ENCODE measurements at regions not wholly inside any gene's neighbourhood (a gene's known extent, or its start where the extent isn't known, plus 50 kb on each side); places are given as distances from the start of the nearest gene placed in this dataset.
"Not testable (repeated sequence)": the region's sequence is repeated elsewhere in the genome, so short reads cannot be mapped to it uniquely, and the experiment has no call there.

GRCh38 chr5:179413086-179413690 lies 67.9 kb upstream of the ADAMTS2 start:
- Mint-ChIP-seq H3K4me1 (ENCODE audit: low read depth) (no peaks in the 10 kb centered on the region), H3K36me3 (ENCODE audit: low read depth) (no peaks in the 10 kb centered on the region), H3K27me3 (ENCODE audit: low read depth) (no peaks in the 10 kb centered on the region), H3K27ac (no peak overlapping the region), H3K4me3 (no peak overlapping the region), H3K9me3 (no peaks in the 10 kb centered on the region)

DNA sequence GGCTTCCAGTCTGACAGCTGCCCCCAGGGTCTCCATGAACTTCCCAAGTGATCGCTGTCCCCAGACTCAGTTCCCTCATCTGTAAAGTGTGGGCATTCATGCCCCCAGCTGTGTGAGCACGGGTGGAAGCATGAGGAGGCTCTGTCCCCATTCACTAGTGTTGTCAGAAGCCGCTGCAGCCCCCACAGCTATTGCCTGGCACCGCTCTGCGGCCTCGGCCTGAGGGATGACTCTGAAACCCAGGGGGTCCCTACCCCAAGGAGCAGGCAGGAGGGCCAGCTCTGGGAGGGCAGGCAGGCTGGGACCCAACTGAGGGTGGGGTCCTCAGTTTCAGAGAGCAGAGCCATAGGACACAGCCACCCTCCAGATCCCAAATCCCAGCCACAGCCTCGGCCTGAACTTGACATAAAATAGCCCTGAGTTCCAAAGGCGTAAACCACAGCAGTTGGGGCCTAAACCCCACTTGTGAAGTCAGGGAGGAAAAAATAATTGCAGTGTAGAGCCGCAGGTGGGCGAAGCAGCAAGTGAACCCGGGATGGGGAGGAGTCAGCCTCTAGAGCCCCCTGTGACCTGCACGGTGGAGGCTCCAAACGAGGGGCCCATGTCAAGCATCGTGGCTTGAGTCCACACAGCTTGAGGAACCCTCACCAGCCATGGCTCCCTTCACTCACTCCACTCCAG lies 66.0 kb upstream of the ADAMTS2 start:
- Mint-ChIP-seq H3K27ac (no peak overlapping the region), H3K36me3 (ENCODE audit: low read depth) (no peaks in the 10 kb centered on the region), H3K9me3 (no peaks in the 10 kb centered on the region), H3K4me1 (ENCODE audit: low read depth) (no peaks in the 10 kb centered on the region), H3K4me3 (no peak overlapping the region), H3K27me3 (ENCODE audit: low read depth) (no peaks in the 10 kb centered on the region)

- no peaks in the 10 kb centered on the region for H3K27me3 Mint-ChIP-seq (ENCODE audit: low read depth)
- H3K27ac Mint-ChIP-seq: no peak overlapping the region
- no peaks in the 10 kb centered on the region for H3K36me3 Mint-ChIP-seq (ENCODE audit: low read depth)
- no peak overlapping the region for H3K4me3 Mint-ChIP-seq
- no peaks in the 10 kb centered on the region for H3K9me3 Mint-ChIP-seq
- H3K4me1 Mint-ChIP-seq (ENCODE audit: low read depth): no peaks in the 10 kb centered on the region
Measured at GRCh38 chr5:179410291-179411160, 65.3 kb upstream of the ADAMTS2 start.

- Mint-ChIP-seq H3K36me3 (ENCODE audit: low read depth) (no peaks in the 10 kb centered on the region), H3K4me1 (ENCODE audit: low read depth) (no peaks in the 10 kb centered on the region), H3K27me3 (ENCODE audit: low read depth) (no peaks in the 10 kb centered on the region), H3K9me3 (no peaks in the 10 kb centered on the region), H3K27ac (no peak overlapping the region), H3K4me3 (no peak overlapping the region)
Measured at GRCh38 chr5:179409806-179410205, 64.5 kb upstream of the ADAMTS2 start.

- Mint-ChIP-seq H3K27me3 (ENCODE audit: low read depth) (no peaks in the 10 kb centered on the region), H3K9me3 (no peaks in the 10 kb centered on the region), H3K4me3 (no peak overlapping the region), H3K36me3 (ENCODE audit: low read depth) (no peaks in the 10 kb centered on the region), H3K4me1 (ENCODE audit: low read depth) (no peaks in the 10 kb centered on the region), H3K27ac (no peak overlapping the region)
Measured at GRCh38 chr5:179408611-179409010, 63.4 kb upstream of the ADAMTS2 start.

- no peaks in the 10 kb centered on the region for H3K36me3 Mint-ChIP-seq (ENCODE audit: low read depth)
- no peak overlapping the region for H3K27ac Mint-ChIP-seq
- no peaks in the 10 kb centered on the region for H3K27me3 Mint-ChIP-seq (ENCODE audit: low read depth)
- no peak overlapping the region for H3K4me3 Mint-ChIP-seq
- H3K9me3 Mint-ChIP-seq: peaks cover 5% of the 10 kb centered on the region
- H3K4me1 Mint-ChIP-seq (ENCODE audit: low read depth): no peaks in the 10 kb centered on the region
Measured at GRCh38 chr5:179407191-179408175, 62.2 kb upstream of the ADAMTS2 start.

GRCh38 chr5:179406031-179406961 lies 61.0 kb upstream of the ADAMTS2 start:
- Mint-ChIP-seq H3K27me3 (ENCODE audit: low read depth) (no peaks in the 10 kb centered on the region), H3K9me3 (peaks cover 13% of the 10 kb centered on the region), H3K4me3 (no peak overlapping the region), H3K27ac (no peak overlapping the region), H3K36me3 (ENCODE audit: low read depth) (peaks cover 1% of the 10 kb centered on the region), H3K4me1 (ENCODE audit: low read depth) (no peaks in the 10 kb centered on the region)

DNA sequence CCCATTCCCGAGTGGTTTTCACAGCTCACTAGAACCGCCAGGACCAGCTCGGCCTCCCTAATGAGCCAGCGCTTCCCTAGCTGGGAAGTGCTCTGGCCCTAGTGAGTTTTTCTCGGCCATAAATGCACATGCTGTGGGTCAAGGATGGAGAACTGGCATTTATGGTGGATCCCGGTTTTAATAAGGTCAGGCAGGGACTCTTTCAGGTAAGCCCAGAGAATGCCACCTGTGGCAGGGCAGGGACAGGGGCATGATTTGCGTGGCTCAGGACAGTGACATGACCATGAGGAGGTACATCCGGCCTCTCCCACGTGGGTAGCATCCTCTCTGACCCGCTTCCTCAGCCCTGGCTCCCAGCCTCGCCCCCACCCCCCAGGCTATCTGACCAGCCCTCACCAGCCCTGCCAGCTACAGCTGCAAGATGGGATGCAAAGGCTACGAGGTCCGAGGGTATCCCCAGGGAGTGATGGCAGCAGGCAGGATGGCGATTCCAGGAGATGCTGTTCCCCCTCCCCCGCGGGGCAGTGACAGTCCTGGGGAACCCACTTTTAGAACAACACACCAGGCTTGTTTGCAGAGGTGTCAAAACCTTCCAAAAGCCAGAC lies 60.3 kb upstream of the ADAMTS2 start:
- Mint-ChIP-seq H3K9me3 (peaks cover 20% of the 10 kb centered on the region), H3K27ac (no peak overlapping the region), H3K27me3 (ENCODE audit: low read depth) (no peaks in the 10 kb centered on the region), H3K4me1 (ENCODE audit: low read depth) (no peaks in the 10 kb centered on the region), H3K36me3 (ENCODE audit: low read depth) (peaks cover 1% of the 10 kb centered on the region), H3K4me3 (no peak overlapping the region)

DNA sequence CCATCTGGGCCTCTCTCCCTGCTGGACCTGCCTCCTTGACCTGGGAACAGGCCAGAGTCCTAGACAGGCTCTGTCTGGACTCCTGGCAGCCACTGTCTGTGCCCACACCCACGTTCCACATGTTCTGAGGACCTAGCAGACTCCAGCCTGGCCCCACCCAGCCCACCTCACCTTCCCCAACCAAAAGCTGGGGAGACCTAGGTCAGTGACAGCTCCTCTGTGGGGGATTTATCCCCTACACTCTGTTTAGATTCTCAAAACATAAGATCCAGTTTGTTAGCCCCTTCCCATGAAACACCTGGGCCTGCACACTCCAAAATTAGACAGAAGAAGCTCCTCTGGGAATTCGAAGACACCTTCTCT lies 59.8 kb upstream of the ADAMTS2 start:
- Mint-ChIP-seq H3K36me3 (ENCODE audit: low read depth) (peaks cover 1% of the 10 kb centered on the region), H3K9me3 (peaks cover 24% of the 10 kb centered on the region), H3K4me1 (ENCODE audit: low read depth) (no peaks in the 10 kb centered on the region), H3K4me3 (no peak overlapping the region), H3K27me3 (ENCODE audit: low read depth) (no peaks in the 10 kb centered on the region), H3K27ac (no peak overlapping the region)

DNA sequence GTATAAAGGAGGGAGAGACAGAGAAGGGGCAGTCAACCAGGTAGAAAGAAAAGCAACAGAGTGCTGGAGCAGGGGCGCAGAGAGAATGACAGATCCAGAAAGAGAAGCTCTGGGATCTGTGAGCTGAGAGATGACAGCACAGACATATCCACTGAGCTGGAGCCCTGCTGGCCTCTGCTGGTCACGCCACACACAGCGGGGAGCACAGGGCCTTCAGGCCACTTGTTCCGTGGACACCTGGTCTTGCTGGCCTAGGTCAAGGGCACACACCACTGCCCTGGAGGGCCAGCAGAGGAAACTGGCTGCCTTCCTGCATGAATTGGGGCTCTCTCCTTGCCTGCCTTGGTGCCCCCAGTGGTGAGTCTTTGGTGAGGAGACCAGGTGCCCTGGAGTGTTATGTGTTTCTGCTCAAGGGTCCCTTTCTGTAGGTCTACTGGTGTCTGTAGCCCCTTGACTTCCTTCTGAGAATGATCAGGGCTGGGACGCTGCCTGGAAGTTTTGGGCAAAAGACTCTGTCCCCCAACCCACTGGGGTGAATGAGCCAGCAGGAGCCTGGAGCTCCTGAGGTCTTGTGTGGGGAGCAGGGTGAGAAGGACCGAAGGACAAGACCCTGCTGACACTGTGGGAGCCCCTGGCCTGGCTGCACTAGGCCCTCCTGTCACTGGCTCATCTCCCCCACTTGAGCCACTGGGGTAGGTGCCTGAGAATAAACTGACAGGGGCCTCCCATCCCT lies 59.2 kb upstream of the ADAMTS2 start:
- peaks cover 1% of the 10 kb centered on the region for H3K36me3 Mint-ChIP-seq (ENCODE audit: low read depth)
- H3K9me3 Mint-ChIP-seq: peaks cover 29% of the 10 kb centered on the region
- H3K4me3 Mint-ChIP-seq: no peak overlapping the region
- H3K4me1 Mint-ChIP-seq (ENCODE audit: low read depth): no peaks in the 10 kb centered on the region
- H3K27me3 Mint-ChIP-seq (ENCODE audit: low read depth): no peaks in the 10 kb centered on the region
- H3K27ac Mint-ChIP-seq: no peak overlapping the region

DNA sequence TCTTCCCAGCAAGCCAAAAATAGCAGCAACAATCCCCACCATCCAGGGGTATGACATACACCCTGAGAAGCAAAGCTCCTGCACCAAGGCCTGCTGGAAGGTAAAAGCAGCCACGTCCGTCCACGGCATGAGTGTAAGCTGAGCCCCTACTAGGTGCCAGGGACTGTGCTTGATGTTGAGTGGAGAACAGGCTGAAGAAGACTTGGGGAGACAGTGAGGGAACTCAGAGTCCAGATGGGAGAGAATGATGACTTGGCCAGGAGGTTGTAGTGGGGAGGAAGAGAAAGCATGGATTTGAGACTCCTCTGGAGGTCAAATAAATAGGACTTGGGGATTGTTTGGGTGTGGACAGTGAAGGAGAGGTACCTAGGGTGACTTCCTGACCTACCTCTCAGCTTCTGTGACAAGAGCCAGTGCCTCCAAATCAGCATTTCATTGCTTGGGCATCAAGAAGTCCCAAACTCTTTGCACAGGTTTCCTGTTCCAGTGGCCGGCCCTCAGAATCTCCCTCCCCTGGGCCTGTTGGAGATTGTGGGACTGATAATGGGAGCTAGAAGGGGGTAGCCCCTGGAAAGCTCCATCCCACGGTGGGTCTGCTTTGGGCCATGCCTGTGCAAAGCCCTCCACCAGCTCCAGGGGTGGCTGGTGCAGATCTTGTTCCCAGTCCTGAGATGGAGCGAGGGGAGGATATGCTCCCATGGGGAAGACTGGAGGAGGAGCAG lies 58.3 kb upstream of the ADAMTS2 start:
- no peak overlapping the region for H3K27ac Mint-ChIP-seq
- no peak overlapping the region for H3K4me3 Mint-ChIP-seq
- no peaks in the 10 kb centered on the region for H3K27me3 Mint-ChIP-seq (ENCODE audit: low read depth)
- H3K4me1 Mint-ChIP-seq (ENCODE audit: low read depth): no peaks in the 10 kb centered on the region
- H3K9me3 Mint-ChIP-seq: peaks cover 35% of the 10 kb centered on the region
- peaks cover 1% of the 10 kb centered on the region for H3K36me3 Mint-ChIP-seq (ENCODE audit: low read depth)

- not testable (repeated sequence) for H3K27me3 Mint-ChIP-seq (ENCODE audit: low read depth); H3K27ac Mint-ChIP-seq; H3K36me3 Mint-ChIP-seq (ENCODE audit: low read depth); H3K4me3 Mint-ChIP-seq; H3K4me1 Mint-ChIP-seq (ENCODE audit: low read depth)
- H3K9me3 Mint-ChIP-seq: peaks cover 44% of the 10 kb centered on the region
Measured at GRCh38 chr5:179400435-179400834, 55.2 kb upstream of the ADAMTS2 start.
